ENCODE measurements at regions not wholly inside any gene's neighbourhood (a gene's known extent, or its start where the extent isn't known, plus 50 kb on each side); places are given as distances from the start of the nearest gene placed in this dataset.

DNA sequence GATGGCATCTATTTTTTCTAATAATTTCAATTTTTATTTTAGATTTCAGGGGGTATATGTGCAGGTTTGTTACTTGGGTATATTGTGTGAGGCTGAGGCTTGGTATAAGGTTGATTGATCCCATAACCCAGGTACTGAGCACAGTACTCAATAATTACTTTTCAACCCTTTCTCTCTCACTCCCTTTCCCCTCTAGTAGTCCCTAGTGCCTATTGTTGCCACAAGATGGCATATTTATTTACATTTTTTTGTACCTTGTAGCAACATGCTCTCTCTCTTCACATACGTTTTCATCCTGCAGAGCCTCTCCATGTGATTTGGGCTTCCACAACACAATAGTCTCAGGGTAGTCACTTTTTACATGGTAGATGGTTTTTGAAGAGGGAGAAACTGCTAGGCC lies 172.0 kb downstream of the ATOH1 start:
- ATAC-seq: no peak
- TF ChIP-seq, protein P1, sequence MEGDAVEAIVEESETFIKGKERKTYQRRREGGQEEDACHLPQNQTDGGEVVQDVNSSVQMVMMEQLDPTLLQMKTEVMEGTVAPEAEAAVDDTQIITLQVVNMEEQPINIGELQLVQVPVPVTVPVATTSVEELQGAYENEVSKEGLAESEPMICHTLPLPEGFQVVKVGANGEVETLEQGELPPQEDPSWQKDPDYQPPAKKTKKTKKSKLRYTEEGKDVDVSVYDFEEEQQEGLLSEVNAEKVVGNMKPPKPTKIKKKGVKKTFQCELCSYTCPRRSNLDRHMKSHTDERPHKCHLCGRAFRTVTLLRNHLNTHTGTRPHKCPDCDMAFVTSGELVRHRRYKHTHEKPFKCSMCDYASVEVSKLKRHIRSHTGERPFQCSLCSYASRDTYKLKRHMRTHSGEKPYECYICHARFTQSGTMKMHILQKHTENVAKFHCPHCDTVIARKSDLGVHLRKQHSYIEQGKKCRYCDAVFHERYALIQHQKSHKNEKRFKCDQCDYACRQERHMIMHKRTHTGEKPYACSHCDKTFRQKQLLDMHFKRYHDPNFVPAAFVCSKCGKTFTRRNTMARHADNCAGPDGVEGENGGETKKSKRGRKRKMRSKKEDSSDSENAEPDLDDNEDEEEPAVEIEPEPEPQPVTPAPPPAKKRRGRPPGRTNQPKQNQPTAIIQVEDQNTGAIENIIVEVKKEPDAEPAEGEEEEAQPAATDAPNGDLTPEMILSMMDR (IDR thresholded peaks at IDR 0.05): no peak
- intact Hi-C loops (cut with DNase I): no loop called here

DNA sequence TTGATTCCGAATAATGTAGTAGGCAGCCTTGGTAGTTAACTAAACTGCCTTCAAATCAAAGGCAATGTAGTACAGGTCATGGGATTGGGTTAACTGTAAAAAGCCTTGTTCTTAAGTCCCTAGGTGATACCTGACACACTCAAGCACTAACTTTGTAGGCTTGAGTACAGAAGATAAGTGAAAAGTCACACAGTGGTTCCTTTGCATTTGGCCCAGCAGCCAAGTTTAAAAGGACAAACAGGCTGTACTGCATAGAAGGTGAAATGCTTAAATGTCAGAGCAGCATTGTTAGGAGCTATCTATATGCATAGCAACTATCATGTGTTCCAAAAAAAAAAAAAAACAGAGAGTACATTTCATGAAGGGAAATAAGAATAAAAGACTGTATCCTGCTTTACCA lies 178.4 kb downstream of the ATOH1 start:
- ATAC-seq: no peak

More for the DNA sequence above, 172.0 kb downstream of the ATOH1 start:
- DNase-seq: no peak
- Histone ChIP-seq H3K9me3 (no peaks in the 10 kb centered on the region), H3K4me1 (no peaks in the 10 kb centered on the region), H3K36me3 (ENCODE audit: insufficient read depth in 1 of 2, low read depth in 1 of 2) (no peaks in the 10 kb centered on the region), H3K27ac (no peak overlapping the region), H3K4me3 (no peak overlapping the region), H3K27me3 (ENCODE audit: insufficient read depth in 3 of 3, low read length in 2 of 3) (no peaks in the 10 kb centered on the region)
- WGBS, 3 donors: 47 to 68% (median 52%) methylated on average over 1 of the region's 1 CpG

DNA sequence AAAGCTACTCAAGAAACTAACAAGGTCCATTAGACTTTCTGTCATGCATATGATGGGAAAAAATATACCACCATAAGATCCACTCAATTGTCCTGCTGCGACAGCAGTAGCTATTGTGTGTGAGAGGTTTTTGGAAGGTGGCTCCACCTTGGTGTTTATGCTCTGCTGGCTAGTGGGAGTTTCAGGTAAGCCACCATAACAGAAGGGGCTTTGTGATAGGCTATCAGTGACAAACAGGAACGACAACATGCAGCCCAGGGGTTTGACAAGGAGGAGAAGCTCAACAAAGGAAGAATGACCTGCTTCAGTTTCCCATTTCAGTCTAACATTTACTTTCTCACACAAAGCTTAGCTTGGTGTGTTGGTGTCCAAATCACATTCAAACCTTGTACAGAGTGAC lies 182.6 kb downstream of the ATOH1 start:
- no peak overlapping the region for H3K27ac ChIP-seq
- TF ChIP-seq, protein P1 (IDR thresholded peaks at IDR 0.05): no peak
- no peak overlapping the region for H3K4me3 ChIP-seq
- H3K27me3 ChIP-seq (ENCODE audit: insufficient read depth in 3 of 3, low read length in 2 of 3): no peaks in the 10 kb centered on the region
- intact Hi-C loops (cut with DNase I): no loop called here
- no peaks in the 10 kb centered on the region for H3K36me3 ChIP-seq (ENCODE audit: insufficient read depth in 1 of 2, low read depth in 1 of 2)
- 59 to 65% (median 62%) methylated on average over 2 of the region's 2 CpGs for WGBS, 3 donors
- ATAC-seq (no peak), DNase-seq (no peak)
- H3K4me1 ChIP-seq: no peaks in the 10 kb centered on the region
- H3K9me3 ChIP-seq: no peaks in the 10 kb centered on the region

More for the DNA sequence above, 178.4 kb downstream of the ATOH1 start:
- H3K4me3 ChIP-seq: no peak overlapping the region
- H3K4me1 ChIP-seq: no peaks in the 10 kb centered on the region
- no peak overlapping the region for H3K27ac ChIP-seq
- no peak for DNase-seq
- WGBS, 3 donors: 49 to 75% (median 62%) methylated on average over 1 of the region's 1 CpG
- H3K27me3 ChIP-seq (ENCODE audit: insufficient read depth in 3 of 3, low read length in 2 of 3): no peaks in the 10 kb centered on the region
- TF ChIP-seq, protein P1 (IDR thresholded peaks at IDR 0.05): no peak
- intact Hi-C loops (cut with DNase I): no loop called here
- H3K9me3 ChIP-seq: no peaks in the 10 kb centered on the region
- H3K36me3 ChIP-seq (ENCODE audit: insufficient read depth in 1 of 2, low read depth in 1 of 2): no peaks in the 10 kb centered on the region

DNA sequence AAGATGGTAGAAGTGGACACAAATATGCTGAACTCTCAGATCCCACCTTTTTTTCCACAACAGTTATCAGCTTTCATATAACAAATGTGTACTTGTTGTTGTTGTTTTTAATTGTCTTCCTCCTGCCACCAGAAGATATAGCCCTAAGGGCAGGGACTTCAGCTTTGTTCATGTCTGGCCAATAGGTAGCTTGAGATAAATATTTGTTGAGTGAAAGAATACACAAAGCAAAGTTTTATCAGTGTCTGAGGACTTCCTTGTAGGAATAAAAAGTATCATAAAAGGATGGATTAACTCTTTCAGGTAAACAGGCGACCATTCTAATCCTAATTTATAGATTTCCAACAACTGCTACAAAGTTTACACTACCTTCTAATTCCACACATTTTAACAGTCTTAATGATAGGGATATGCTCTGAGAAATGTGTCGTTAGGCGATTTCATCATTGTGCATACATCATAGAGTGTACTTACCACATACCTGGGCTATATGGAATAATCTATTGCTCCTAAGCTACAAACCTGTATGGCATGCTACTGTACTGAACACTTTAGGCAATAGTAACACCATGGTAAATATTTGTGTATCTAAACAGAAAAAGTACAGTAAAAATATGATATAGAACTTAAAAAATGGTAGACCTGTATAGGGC lies 186.1 kb downstream of the ATOH1 start:
- intact Hi-C loops (cut with DNase I): no loop called here
- ATAC-seq (no peak), DNase-seq (no peak)
- H3K27ac ChIP-seq: no peak overlapping the region
- H3K27me3 ChIP-seq (ENCODE audit: insufficient read depth in 3 of 3, low read length in 2 of 3): no peaks in the 10 kb centered on the region
- no peaks in the 10 kb centered on the region for H3K4me1 ChIP-seq
- no peaks in the 10 kb centered on the region for H3K36me3 ChIP-seq (ENCODE audit: insufficient read depth in 1 of 2, low read depth in 1 of 2)
- WGBS, 3 donors: 78 to 85% (median 82%) methylated on average over 3 of the region's 3 CpGs
- no peaks in the 10 kb centered on the region for H3K9me3 ChIP-seq
- TF ChIP-seq, protein P1 (IDR thresholded peaks at IDR 0.05): no peak
- no peak overlapping the region for H3K4me3 ChIP-seq

DNA sequence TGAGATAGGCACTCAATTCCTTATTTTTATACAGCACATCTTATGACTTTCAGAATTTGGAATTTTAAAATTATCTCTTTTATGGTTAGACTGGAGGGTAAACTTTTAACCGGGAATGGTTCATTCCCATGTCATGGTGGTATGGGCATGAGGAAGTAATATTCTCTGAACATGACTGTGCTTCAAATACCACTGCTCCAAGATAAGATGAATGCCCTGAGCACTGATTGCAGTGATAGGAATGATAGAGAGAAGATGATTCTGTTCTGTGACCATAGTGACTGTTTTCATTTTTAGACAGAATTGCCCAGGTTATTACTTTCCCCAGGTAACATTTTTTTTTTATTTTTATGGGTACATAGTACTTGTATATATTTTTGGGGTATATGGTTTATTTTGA lies 187.4 kb downstream of the ATOH1 start:
- no peak overlapping the region for H3K4me3 ChIP-seq
- no peaks in the 10 kb centered on the region for H3K9me3 ChIP-seq
- TF ChIP-seq, protein P1 (IDR thresholded peaks at IDR 0.05): no peak
- intact Hi-C loops (cut with DNase I): no loop called here
- H3K36me3 ChIP-seq (ENCODE audit: insufficient read depth in 1 of 2, low read depth in 1 of 2): no peaks in the 10 kb centered on the region
- H3K27ac ChIP-seq: no peak overlapping the region
- WGBS, 3 donors: 94 to 99% (median 97%) methylated on average over 1 of the region's 1 CpG
- ATAC-seq: no peak
- DNase-seq: no peak
- no peaks in the 10 kb centered on the region for H3K27me3 ChIP-seq (ENCODE audit: insufficient read depth in 3 of 3, low read length in 2 of 3)
- H3K4me1 ChIP-seq: no peaks in the 10 kb centered on the region
